ENCODE measurements at regions not wholly inside any gene's neighbourhood (a gene's known extent, or its start where the extent isn't known, plus 50 kb on each side); places are given as distances from the start of the nearest gene placed in this dataset.

DNA sequence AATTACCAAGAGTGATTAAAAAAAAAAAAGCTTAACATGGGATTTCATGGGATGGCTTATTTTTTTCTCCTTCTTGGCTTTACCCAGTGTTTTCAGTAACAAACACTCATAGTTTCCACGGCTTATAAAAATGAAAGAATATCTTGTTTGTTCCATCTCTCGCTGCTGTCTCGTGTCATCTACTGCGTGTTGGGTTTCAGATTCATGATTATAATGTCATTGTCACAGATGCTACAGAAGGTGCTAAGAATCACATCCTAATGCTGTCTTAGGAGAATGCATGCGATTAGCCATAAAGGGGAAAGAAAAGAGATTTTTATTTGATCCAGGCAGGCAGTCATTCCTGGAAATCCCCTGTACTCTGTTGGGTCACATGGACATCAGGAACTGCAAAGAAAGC, 1267.6 kb upstream of the TMEM132C start:
- H3K27me3 ChIP-seq (ENCODE audit: insufficient read depth, low read depth, low read length), result no peaks in the 10 kb centered on the region
- H3K9me3 ChIP-seq (ENCODE audit: low read length), result no peaks in the 10 kb centered on the region
- TF ChIP-seq SMC3 (conservative IDR thresholded peaks at IDR 0.05; ENCODE audit: poor library complexity) (no peak), EP300 (conservative IDR thresholded peaks at IDR 0.05; ENCODE audit: poor library complexity, severe bottlenecking) (no peak), EZH2 (IDR thresholded peaks at IDR 0.05; ENCODE audit: borderline replicate concordance, insufficient read depth, low read length, poor library complexity, severe bottlenecking) (no peak), TAF1 (IDR thresholded peaks at IDR 0.05; ENCODE audit: low read depth) (no peak), POLR2AphosphoS5 (IDR thresholded peaks at IDR 0.05) (no peak), MXI1 (conservative IDR thresholded peaks at IDR 0.05; ENCODE audit: poor library complexity, severe bottlenecking) (no peak), RAD21 (conservative IDR thresholded peaks at IDR 0.05) (no peak)
- TF ChIP-seq, protein P1, sequence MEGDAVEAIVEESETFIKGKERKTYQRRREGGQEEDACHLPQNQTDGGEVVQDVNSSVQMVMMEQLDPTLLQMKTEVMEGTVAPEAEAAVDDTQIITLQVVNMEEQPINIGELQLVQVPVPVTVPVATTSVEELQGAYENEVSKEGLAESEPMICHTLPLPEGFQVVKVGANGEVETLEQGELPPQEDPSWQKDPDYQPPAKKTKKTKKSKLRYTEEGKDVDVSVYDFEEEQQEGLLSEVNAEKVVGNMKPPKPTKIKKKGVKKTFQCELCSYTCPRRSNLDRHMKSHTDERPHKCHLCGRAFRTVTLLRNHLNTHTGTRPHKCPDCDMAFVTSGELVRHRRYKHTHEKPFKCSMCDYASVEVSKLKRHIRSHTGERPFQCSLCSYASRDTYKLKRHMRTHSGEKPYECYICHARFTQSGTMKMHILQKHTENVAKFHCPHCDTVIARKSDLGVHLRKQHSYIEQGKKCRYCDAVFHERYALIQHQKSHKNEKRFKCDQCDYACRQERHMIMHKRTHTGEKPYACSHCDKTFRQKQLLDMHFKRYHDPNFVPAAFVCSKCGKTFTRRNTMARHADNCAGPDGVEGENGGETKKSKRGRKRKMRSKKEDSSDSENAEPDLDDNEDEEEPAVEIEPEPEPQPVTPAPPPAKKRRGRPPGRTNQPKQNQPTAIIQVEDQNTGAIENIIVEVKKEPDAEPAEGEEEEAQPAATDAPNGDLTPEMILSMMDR (IDR thresholded peaks at IDR 0.05; ENCODE audit: poor library complexity, severe bottlenecking), result no peak
- TF ChIP-seq, protein P2, sequence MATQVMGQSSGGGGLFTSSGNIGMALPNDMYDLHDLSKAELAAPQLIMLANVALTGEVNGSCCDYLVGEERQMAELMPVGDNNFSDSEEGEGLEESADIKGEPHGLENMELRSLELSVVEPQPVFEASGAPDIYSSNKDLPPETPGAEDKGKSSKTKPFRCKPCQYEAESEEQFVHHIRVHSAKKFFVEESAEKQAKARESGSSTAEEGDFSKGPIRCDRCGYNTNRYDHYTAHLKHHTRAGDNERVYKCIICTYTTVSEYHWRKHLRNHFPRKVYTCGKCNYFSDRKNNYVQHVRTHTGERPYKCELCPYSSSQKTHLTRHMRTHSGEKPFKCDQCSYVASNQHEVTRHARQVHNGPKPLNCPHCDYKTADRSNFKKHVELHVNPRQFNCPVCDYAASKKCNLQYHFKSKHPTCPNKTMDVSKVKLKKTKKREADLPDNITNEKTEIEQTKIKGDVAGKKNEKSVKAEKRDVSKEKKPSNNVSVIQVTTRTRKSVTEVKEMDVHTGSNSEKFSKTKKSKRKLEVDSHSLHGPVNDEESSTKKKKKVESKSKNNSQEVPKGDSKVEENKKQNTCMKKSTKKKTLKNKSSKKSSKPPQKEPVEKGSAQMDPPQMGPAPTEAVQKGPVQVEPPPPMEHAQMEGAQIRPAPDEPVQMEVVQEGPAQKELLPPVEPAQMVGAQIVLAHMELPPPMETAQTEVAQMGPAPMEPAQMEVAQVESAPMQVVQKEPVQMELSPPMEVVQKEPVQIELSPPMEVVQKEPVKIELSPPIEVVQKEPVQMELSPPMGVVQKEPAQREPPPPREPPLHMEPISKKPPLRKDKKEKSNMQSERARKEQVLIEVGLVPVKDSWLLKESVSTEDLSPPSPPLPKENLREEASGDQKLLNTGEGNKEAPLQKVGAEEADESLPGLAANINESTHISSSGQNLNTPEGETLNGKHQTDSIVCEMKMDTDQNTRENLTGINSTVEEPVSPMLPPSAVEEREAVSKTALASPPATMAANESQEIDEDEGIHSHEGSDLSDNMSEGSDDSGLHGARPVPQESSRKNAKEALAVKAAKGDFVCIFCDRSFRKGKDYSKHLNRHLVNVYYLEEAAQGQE (IDR thresholded peaks at IDR 0.05; ENCODE audit: borderline replicate concordance), result no peak
- H2AFZ ChIP-seq (ENCODE audit: low read depth, low read length), result no peak overlapping the region
- H4K20me1 ChIP-seq (ENCODE audit: insufficient read depth), result no peaks in the 10 kb centered on the region
- H3K4me3 ChIP-seq (ENCODE audit: low read length), result no peak overlapping the region
- H3K9me2 ChIP-seq (ENCODE audit: insufficient read depth, low read length), result no peaks in the 10 kb centered on the region
- no peaks in the 10 kb centered on the region for H3K36me3 ChIP-seq (ENCODE audit: insufficient read depth, low read length)
- H3F3A ChIP-seq (ENCODE audit: insufficient read depth, low read length, poor library complexity, severe bottlenecking), result no peaks in the 10 kb centered on the region
- peak overlapping the region; percentile 33 for H3K9ac ChIP-seq (ENCODE audit: low read length)
- no peaks in the 10 kb centered on the region for H3K79me2 ChIP-seq (replicated peaks; ENCODE audit: insufficient read depth, low read length)
- H3K27ac ChIP-seq (ENCODE audit: low read length), result peak overlapping the region; percentile 71
- no peak overlapping the region for H3K4me2 ChIP-seq (ENCODE audit: low read length)

DNA sequence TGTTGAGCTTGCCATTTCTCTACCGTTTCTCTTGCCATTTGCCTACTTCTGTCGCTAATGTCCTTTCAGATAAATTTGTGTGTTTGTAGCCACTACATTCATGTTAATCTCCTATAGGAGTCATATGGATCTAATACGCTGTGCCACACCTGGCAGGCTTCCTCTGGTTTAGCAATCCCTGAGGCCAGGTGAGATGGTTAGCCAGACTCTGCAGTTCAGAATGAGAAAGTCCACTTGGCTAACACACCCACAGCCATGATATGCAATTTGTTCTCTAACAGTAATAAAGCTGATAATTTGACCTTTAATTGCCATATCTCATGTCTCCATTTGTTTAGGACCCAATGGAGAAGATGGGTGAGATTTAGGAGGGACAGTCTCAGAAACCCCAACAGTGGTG, 1261.6 kb upstream of the TMEM132C start:
- Histone ChIP-seq H2AFZ (ENCODE audit: low read depth, low read length) (no peak overlapping the region), H3K36me3 (ENCODE audit: insufficient read depth, low read length) (no peaks in the 10 kb centered on the region), H3K9me2 (ENCODE audit: insufficient read depth, low read length) (no peaks in the 10 kb centered on the region), H3F3A (ENCODE audit: insufficient read depth, low read length, poor library complexity, severe bottlenecking) (no peaks in the 10 kb centered on the region), H3K4me3 (ENCODE audit: low read length) (no peak overlapping the region), H3K4me2 (ENCODE audit: low read length) (no peak overlapping the region), H4K20me1 (ENCODE audit: insufficient read depth) (no peaks in the 10 kb centered on the region), H3K27me3 (ENCODE audit: insufficient read depth, low read depth, low read length) (no peaks in the 10 kb centered on the region), H3K9me3 (ENCODE audit: low read length) (no peaks in the 10 kb centered on the region), H3K79me2 (replicated peaks; ENCODE audit: insufficient read depth, low read length) (no peaks in the 10 kb centered on the region), H3K27ac (ENCODE audit: low read length) (peak overlapping the region; percentile 44), H3K9ac (ENCODE audit: low read length) (no peak overlapping the region)
- no peak for TF ChIP-seq POLR2AphosphoS5 (IDR thresholded peaks at IDR 0.05)
- TF ChIP-seq EP300 (conservative IDR thresholded peaks at IDR 0.05; ENCODE audit: poor library complexity, severe bottlenecking), result no peak
- no peak for TF ChIP-seq TAF1 (IDR thresholded peaks at IDR 0.05; ENCODE audit: low read depth)
- no peak for TF ChIP-seq RAD21 (conservative IDR thresholded peaks at IDR 0.05)
- TF ChIP-seq MXI1 (conservative IDR thresholded peaks at IDR 0.05; ENCODE audit: poor library complexity, severe bottlenecking), result no peak
- no peak for TF ChIP-seq SMC3 (conservative IDR thresholded peaks at IDR 0.05; ENCODE audit: poor library complexity)
- TF ChIP-seq, protein P1 (IDR thresholded peaks at IDR 0.05; ENCODE audit: poor library complexity, severe bottlenecking), result no peak
- TF ChIP-seq, protein P2 (IDR thresholded peaks at IDR 0.05; ENCODE audit: borderline replicate concordance), result no peak
- no peak for TF ChIP-seq EZH2 (IDR thresholded peaks at IDR 0.05; ENCODE audit: borderline replicate concordance, insufficient read depth, low read length, poor library complexity, severe bottlenecking)
